Neuron (in vitro differentiated cells): ENCODE measurements at regions not wholly inside any gene's neighbourhood (a gene's known extent, or its start where the extent isn't known, plus 50 kb on each side); places are given as distances from the start of the nearest gene placed in this dataset.

Source experiments
- H2AFZ ChIP-seq: one replicate; pipeline ENCODE4 v1.6.1; 2013; ENCODE audit warnings: low read depth, mild to moderate bottlenecking, inconsistent platforms, low read length, moderate library complexity
- H3K27me3 ChIP-seq: one replicate; pipeline ENCODE4 v1.6.1; 2013; ENCODE audit warnings: low read length; ENCODE audit not compliant: insufficient read depth
- H3K36me3 ChIP-seq: one replicate; pipeline ENCODE4 v1.6.1; 2013; ENCODE audit warnings: low read length; ENCODE audit not compliant: insufficient read depth
- H3K4me1 ChIP-seq: one replicate; pipeline ENCODE4 v1.6.1; 2013; ENCODE audit warnings: low read length; ENCODE audit not compliant: insufficient read depth
- H3K4me3 ChIP-seq: 2 replicates; pipeline ENCODE4 v1.5.1; 2013; ENCODE audit warnings: mild to moderate bottlenecking, low read length, moderate library complexity
- H3K9me3 ChIP-seq: one replicate; pipeline ENCODE4 v1.6.1; 2013; ENCODE audit warnings: low read length

DNA sequence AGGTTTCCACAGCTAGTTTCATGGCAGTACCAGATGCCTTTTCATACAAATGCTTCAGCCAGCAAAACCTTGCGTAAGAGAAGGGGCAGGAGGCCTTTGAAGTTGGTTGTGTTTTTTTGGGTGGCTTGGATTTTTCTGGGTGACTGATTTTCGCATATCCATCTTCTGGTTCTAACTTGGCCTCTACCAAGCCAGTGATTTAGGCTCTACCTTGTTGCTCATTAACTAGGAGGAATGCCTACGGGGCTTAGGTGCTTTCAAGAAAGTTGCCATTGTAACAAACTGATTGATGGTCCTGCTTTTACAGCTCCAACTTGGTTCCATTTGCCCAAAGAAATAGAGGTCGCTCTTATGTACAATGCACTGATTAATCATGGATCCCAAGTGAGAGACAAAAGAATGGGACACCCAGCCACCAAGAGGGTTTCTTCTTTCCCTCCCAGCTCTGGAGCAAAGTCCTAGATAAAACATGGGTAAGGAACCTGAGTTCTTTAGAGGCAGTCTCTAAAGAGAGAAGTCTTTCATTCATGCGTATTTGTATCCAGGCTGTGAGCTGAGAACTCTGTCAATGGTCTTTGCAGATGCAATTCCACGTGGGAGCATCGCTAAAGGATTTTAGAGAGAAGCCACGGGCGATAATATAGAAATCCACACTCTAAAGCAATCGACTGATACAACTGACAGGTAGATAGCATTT lies 92.1 kb upstream of the FGFR2 start:
- Histone ChIP-seq H3K4me1 (peaks cover 23% of the 10 kb centered on the region), H3K27me3 (no peaks in the 10 kb centered on the region), H3K36me3 (no peaks in the 10 kb centered on the region), H3K9me3 (no peaks in the 10 kb centered on the region), H3K4me3 (no peak overlapping the region), H2AFZ (no peak overlapping the region)

- H3K36me3 ChIP-seq: no peaks in the 10 kb centered on the region
- H3K4me1 ChIP-seq: peaks cover 32% of the 10 kb centered on the region
- H3K27me3 ChIP-seq: no peaks in the 10 kb centered on the region
These were observed 89.0 kb upstream of the FGFR2 start for GRCh38 chr10:121687095-121687813.

DNA sequence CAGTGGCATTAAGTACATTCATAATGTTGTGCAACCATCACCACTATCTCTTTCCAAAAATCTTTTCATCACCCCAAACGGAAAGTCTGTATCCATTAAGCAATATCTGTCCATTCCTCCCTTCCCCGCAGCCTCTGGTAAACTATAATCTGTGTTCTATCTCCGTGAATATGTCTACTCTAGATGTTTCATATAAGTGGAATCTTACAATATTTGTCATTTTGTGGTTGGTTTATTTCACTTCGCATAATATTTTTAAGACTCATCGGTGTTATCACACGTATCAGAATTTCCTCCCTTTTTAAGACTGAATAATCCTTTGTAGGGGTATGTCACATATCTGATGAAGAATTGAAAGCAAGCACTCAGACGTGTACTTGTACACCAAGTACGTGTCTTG lies 86.0 kb upstream of the FGFR2 start:
- no peak overlapping the region for H2AFZ ChIP-seq
- H3K4me3 ChIP-seq: no peak overlapping the region
- no peaks in the 10 kb centered on the region for H3K36me3 ChIP-seq
- H3K9me3 ChIP-seq: no peaks in the 10 kb centered on the region
- H3K4me1 ChIP-seq: peaks cover 50% of the 10 kb centered on the region
- H3K27me3 ChIP-seq: no peaks in the 10 kb centered on the region

More at GRCh38 chr10:121687095-121687813, 89.0 kb upstream of the FGFR2 start:
- Histone ChIP-seq H3K4me3 (no peak overlapping the region), H3K9me3 (no peaks in the 10 kb centered on the region), H2AFZ (no peak overlapping the region)

GRCh38 chr10:121683816-121684215 lies 85.6 kb upstream of the FGFR2 start:
- no peaks in the 10 kb centered on the region for H3K36me3 ChIP-seq
- H3K4me1 ChIP-seq: peaks cover 50% of the 10 kb centered on the region
- H2AFZ ChIP-seq: no peak overlapping the region
- no peaks in the 10 kb centered on the region for H3K27me3 ChIP-seq
- H3K9me3 ChIP-seq: no peaks in the 10 kb centered on the region
- no peak overlapping the region for H3K4me3 ChIP-seq

DNA sequence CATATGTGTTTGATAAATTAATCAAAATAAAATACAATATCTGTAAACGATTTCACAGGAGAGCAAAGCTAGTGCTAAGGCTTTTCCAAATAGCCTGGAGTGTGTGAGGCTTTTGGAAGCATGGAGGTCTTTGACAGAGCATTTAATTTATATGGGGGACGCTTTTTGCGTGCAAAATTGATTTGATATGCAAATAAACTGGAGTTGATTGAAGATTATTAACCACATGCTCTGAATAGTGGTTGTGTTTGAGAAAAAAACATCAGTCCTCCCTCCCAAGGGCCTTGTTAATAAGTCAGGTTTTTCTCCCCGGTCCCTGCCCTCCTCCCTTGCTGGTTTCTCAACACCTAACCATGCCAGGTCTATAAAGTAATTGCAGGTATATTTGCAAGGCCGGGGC lies 85.1 kb upstream of the FGFR2 start:
- H3K4me1 ChIP-seq: peaks cover 50% of the 10 kb centered on the region
- no peak overlapping the region for H2AFZ ChIP-seq
- H3K27me3 ChIP-seq: no peaks in the 10 kb centered on the region
- H3K36me3 ChIP-seq: no peaks in the 10 kb centered on the region
- peaks cover 1% of the 10 kb centered on the region for H3K9me3 ChIP-seq
- H3K4me3 ChIP-seq: no peak overlapping the region

DNA sequence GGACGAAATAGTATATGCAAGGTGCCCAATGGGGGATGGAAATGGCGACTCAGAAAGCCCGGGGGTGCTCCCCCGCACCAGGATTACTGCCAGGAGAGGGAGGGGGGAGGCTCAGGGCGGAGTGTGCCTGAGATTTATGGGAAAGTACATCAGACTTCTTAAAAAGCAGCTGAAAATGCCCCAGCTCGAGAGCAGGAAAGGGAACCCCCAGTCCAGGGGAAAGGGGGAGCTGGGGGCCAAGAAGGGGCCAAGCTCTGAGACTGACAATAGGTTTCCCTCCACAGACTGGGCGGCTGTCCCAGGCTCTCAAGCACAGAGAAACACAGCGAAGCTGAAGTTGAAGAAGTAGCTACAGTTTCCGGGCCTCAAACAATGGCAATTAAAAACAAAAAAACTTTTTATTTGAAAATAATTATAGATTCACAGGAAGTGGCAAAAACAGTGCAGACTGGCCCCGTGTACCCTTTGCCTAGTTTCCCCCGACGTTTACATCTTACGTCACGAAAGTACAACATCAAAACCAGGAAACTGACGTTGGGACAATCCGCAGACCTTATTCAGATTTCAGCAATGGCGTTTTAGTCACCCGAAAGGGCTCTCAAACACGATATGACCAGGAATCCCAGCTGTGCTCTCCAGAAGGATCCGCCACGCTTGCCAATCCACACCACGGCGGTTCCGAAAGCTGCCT lies 83.9 kb upstream of the FGFR2 start:
- peaks cover 50% of the 10 kb centered on the region for H3K4me1 ChIP-seq
- H3K9me3 ChIP-seq: peaks cover 5% of the 10 kb centered on the region
- no peak overlapping the region for H3K4me3 ChIP-seq
- no peak overlapping the region for H2AFZ ChIP-seq
- no peaks in the 10 kb centered on the region for H3K27me3 ChIP-seq
- H3K36me3 ChIP-seq: no peaks in the 10 kb centered on the region

- Histone ChIP-seq H2AFZ (peak overlapping the region; percentile 35), H3K4me3 (no peak overlapping the region), H3K36me3 (no peaks in the 10 kb centered on the region), H3K4me1 (peaks cover 50% of the 10 kb centered on the region), H3K27me3 (no peaks in the 10 kb centered on the region), H3K9me3 (peaks cover 5% of the 10 kb centered on the region)
These were observed 82.8 kb upstream of the FGFR2 start for GRCh38 chr10:121680879-121681655.

GRCh38 chr10:121679916-121680315 lies 81.7 kb upstream of the FGFR2 start:
- Histone ChIP-seq H3K9me3 (peaks cover 8% of the 10 kb centered on the region), H3K4me3 (no peak overlapping the region), H3K27me3 (no peaks in the 10 kb centered on the region), H3K36me3 (no peaks in the 10 kb centered on the region), H2AFZ (no peak overlapping the region), H3K4me1 (peaks cover 43% of the 10 kb centered on the region)

DNA sequence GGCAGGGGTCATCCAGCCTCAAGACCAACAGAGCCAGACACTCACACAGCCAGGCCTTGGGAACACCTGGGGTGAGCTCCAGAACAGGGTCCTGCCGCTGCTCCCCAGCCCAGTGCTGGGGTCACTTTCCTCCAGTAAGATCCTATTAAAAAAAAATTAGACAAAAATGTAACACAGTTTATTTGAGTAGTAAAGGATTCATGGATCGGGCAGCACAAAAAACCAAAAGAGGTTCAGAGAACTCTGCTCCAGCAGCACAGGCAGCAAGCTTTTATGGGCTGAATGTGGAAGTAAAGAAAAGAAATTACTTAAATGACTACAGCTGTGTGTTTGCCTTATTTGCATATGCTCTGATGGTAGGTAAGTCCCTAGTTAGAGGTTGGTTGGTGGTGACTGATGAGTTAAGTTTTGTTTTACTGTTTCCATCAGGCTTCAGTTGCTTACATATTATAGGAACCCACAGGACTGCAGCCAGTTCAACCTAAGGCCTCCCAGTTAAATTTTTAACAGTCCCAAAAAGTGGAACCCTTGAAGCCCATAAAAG lies 80.5 kb upstream of the FGFR2 start:
- Histone ChIP-seq H3K27me3 (no peaks in the 10 kb centered on the region), H3K9me3 (peaks cover 8% of the 10 kb centered on the region), H2AFZ (no peak overlapping the region), H3K36me3 (no peaks in the 10 kb centered on the region), H3K4me1 (peaks cover 31% of the 10 kb centered on the region), H3K4me3 (no peak overlapping the region)

DNA sequence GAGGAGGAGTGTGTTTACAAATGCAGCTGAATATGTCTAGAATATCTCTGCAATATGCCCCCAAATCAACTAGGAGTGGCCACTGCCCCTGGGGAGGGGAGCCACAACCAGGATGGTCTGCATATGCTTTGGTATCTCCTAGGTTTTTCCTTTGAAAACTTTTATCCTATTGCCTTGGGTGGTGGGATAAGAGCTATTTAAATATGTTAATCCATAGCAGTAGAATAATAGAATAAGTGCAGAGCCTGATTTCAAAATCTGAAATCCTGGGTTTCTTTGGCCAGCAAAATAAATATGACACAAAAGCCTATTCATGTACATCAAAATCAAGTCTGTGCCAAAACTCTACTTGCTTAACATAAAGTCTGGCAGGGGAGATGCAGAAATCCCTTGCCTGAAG lies 79.6 kb upstream of the FGFR2 start:
- H3K9me3 ChIP-seq: peaks cover 8% of the 10 kb centered on the region
- peaks cover 26% of the 10 kb centered on the region for H3K4me1 ChIP-seq
- no peak overlapping the region for H3K4me3 ChIP-seq
- no peaks in the 10 kb centered on the region for H3K36me3 ChIP-seq
- no peaks in the 10 kb centered on the region for H3K27me3 ChIP-seq
- H2AFZ ChIP-seq: no peak overlapping the region

GRCh38 chr10:121675344-121675743 lies 77.1 kb upstream of the FGFR2 start:
- no peak overlapping the region for H3K4me3 ChIP-seq
- peaks cover 8% of the 10 kb centered on the region for H3K9me3 ChIP-seq
- H3K27me3 ChIP-seq: no peaks in the 10 kb centered on the region
- H3K36me3 ChIP-seq: no peaks in the 10 kb centered on the region
- no peak overlapping the region for H2AFZ ChIP-seq
- H3K4me1 ChIP-seq: peaks cover 1% of the 10 kb centered on the region

DNA sequence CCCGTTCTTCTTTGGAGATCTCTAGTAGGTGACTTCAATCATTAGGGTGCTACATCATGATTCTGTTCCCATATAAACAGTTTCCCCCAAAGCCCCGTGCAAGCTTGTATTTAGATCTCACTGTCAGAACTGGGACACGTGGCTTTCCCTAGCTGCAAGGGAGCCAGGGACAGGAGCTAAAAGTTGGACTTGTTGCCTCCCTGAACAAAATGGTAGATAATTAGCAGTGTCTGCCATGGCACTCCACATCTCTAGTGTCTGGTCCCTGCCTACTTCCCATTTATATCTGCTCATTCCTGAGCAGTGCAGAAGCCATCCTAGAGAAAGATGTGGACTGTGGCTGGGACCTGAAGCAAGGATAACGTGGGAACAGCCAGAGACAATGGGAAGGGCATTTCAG lies 76.6 kb upstream of the FGFR2 start:
- H3K4me1 ChIP-seq: no peaks in the 10 kb centered on the region
- H3K36me3 ChIP-seq: no peaks in the 10 kb centered on the region
- no peaks in the 10 kb centered on the region for H3K27me3 ChIP-seq
- no peak overlapping the region for H3K4me3 ChIP-seq
- H2AFZ ChIP-seq: no peak overlapping the region
- peaks cover 8% of the 10 kb centered on the region for H3K9me3 ChIP-seq
